GM19452 (cell line): ENCODE measurements at regions not wholly inside any gene's neighbourhood (a gene's known extent, or its start where the extent isn't known, plus 50 kb on each side); places are given as distances from the start of the nearest gene placed in this dataset.
"Not testable (repeated sequence)": the region's sequence is repeated elsewhere in the genome, so short reads cannot be mapped to it uniquely, and the experiment has no call there.

ENCODE experiments used
- ATAC-seq: cut with Tn5 transposase; IDR thresholded peaks from one replicate; pipeline ENCODE4 v1.9.1; 2021; ENCODE audit not compliant: unreplicated experiment

DNA sequence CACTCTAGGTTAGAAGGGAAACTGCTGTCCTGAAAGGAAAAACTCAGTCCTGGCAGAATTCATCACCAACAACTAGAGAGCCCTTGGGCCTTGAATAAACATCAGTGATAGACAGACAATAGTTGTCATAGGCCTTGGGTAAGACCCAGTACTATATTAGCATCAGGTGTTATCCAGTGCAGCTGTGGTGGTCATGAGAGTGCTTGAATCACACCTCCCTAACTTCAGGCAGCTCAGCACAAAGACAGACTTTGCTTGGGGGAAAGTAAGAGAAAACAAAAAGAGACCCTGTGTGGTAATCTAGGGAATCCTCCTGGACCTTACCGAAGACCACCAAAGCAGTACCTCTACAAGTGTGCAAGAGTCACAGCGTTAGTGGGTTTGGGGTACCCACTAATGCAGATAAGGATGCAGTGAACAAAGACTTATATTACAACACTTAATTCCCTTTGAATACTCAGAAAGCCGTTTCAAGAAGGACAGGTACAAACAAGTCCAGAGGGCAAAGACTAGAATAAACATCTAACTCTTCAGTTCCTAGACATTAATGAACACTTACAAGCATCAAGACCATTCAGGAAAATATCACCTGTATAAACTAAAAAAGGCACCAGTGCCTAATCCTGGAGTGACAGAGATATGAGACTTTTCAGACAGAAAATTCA is 332.3 kb upstream of the EPHA3 start:
- ATAC-seq: no peak

DNA sequence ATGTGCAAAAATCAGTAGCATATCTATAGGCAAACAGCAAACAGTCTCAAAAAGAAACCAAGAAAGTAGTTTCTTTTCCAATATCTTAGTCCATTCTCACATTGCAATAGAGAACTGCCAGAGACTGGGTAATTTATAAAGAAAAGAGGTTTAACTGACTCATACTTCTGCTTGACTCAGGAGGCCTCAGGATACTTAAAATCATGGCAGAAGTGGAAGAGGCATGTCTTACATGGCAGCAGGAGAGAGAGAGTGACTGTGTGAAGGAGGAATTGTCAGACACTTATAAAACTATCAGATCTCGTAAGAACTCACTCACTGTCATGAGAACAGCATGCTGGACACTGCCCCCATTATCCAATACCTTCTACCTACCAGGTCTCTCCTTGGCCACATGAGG is 327.9 kb upstream of the EPHA3 start:
- no peak for ATAC-seq

DNA sequence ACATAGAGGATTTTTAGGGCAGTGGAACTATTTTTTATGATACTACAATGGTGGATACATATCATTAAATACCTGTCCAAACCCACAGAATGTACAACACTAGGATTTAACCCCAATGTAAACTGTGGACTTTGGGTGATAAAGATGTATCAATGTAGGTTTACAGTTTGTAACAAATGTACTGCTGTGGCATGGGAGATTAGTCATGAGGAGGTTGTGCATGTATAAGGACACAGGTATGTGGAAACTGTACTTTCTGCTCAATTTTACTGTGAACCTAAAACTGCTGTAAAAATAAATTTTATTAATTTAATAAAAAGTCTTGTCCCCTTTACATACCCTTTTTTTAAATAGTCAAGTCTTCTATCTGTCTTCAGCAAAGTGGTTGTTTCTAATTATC is 322.5 kb upstream of the EPHA3 start:
- ATAC-seq: no peak

DNA sequence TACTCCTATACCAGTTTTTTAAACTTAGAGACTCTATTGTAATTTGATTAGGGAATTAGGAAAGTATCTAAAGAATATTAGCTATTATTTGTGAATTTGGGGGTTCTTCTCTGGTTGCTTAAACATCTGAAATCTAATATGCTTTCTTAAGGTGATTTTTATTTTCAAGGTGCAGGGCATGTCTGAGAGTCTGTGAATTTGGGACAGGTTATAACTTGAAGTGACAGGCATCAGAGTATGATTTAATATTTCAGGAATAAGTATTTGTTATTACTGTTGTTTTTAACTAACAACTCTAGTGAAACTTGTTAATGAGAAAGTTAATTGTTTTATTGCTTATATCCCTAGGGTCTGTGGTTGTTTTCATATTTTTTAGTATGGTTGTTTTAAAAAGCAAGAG is 321.6 kb upstream of the EPHA3 start:
- no peak for ATAC-seq

DNA sequence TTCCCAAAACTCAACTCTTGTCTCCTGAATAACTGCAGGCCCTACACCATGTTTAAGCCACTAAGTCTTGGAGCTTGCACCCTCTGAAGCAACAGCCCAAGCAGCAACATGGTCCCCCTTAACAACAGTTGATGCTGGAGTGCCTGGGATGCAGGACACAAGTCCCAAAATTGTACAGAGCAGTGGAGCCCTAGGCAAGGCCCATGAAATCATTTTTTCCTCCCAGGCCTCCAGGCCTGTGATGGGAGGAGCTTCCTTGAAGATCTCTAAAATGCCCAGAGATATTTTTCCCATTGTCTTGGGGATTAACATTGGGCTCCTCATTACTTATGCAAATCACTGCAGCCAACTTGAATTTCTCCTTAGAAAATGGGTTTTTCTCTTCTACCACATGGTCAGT is 311.9 kb upstream of the EPHA3 start:
- ATAC-seq: no peak

DNA sequence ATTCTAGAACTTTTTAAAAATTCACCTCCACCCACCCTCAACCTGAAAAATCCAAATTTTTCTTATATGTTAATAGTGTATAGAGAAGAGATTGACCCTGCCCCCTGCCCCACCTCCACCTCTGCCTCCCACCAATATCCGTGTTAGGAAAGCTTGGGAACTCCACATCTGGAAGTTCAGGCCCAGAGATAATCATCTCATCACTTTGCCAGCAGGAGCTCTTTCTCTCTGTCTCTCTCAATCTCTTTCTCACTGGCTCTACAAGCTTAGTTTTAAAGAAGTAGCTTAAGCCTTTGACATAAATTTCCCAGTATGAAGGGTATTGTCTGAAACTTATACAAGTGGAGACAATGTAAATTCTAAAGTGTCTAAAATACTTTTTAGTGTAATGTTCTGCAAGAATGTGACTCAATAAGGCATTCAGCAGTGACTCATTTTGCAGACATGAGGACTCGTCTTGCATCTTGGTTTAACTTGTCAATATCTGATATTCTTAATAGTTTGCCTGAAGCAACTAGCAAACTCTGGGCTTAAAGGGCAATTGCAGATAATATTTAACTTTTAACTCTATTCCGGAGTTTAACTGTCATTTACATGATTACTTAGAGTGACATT is 299.8 kb upstream of the EPHA3 start:
- ATAC-seq: no peak

DNA sequence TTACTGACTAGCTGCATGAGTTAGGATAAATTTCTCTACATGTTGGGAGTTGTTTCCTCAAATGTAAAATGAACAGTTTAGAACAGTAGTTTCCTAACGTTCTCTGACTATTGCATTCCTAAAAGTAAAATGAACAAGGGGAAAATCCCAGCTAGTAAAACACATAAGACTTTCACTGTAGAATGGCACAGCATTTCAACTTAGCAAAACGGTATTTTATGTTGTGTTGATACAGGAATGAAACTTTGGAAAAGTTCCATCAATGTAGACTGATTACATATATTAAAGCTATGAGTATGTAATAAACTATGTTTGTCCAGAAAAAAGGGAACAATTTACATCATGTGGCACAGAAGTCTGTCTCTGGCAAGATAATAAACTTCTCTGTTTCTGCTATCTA is 297.4 kb upstream of the EPHA3 start:
- no peak for ATAC-seq

DNA sequence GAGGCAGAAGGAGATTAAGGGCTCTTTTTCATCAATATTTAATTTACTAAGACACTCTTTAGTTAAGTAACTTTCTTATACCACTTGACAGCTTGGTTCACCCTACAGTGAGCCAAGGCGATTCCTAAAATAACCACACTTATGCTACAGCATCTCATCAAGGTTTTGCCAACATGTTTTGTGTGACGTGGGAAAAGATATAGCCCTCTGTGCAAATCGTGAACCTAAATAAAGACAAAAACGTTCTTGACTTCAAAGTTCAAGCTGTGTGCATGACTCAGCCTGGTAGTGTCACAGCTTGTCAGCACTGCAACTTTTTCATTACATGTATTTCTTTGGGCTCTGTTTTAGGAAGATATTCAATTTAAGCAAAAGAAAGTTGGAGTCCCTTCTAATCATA is 297.0 kb upstream of the EPHA3 start:
- no peak for ATAC-seq

DNA sequence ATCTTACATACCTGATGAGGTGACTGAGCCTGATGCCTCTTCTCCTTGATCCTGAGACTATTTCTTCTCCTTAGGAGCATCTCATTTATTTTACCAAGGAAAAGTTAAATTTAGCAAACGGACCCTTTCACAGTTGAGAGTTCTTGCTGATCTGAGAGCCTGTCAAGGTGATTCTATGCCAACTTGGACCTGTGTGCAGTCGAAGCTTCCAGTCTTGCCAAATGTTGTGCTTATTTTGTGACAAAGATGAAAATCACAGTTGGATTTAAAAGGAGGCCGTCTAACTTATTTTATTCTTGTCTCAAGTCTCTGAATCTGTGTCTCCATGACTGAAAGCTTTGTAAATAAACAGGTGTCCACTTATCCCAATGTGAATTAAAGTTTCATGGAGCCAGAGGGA is 296.3 kb upstream of the EPHA3 start:
- no peak for ATAC-seq

DNA sequence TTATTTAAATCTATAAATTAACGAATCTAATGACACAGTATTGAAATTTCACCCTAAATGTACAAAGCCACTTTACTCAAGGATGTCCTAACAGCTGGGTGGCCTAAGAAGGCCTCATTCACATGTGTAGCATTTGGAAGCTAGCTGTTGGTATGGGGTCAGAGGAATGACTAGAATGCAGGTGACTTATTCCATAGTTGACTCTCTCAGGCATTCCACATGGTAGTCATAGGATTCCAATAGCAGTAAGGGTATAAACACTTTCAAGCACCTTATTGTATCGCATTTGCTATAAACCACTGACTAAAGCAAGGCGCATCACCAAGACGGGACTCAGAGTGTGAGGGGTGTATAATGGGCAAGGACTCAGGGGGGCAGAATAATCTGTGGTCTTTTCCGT is 294.8 kb upstream of the EPHA3 start:
- no peak for ATAC-seq

DNA sequence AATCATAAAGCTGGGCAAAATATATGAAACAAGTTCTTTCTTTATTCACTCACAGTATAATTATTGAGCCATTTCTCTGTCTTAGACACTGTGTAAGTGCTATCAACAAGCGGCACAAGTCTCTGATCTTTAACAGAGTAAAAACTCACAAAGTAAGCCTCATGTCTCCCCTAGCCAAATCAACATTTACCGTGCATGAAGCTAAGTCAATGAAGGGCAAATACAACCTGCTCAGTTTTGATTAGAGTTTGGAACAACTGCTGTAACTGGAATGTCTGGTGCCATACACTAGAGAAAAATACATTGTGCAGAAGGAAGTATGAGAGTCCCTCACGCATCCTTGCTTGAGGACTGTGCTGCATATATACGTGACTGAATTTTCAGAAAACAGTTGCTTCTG is 291.0 kb upstream of the EPHA3 start:
- ATAC-seq: no peak

DNA sequence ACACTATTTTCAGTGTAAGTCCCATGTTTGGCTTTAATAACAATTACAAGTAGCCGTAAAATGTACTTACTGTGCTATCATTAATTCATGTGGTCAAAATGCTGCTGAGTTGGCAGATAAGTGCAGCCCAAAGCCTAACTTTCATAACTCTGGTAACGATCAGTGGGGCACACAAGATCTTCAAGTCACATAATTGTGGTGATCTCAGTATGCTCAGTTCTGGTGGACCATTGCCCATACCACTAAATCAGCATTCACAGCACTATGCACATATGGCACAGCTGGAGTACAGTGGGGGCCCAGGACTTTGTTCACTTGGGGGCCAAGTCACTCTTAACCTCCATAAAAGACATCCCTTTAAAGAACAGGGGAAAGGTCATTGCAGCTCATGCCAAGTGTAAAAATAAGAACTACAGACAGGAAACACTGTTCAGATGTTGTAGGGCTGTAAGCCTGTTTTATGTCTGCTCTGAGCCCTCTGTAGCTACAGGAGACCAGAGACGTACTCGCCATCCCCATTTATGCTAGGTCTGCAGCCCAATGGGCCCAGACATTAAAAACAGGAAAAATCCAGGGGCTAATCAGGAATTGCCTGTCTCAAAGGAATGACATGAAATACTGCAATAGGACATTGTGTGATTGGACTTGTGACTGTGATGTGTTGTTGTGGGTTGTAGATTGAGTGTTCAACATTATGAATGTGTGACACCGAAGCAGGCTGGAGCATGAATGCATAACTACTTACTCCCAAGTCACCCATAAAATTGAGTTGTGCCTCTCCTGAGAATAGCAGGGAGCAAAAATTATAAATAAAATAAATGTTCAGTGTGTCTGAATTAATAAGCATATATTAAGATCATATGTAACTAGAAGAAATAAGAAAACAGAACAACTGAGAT is 282.5 kb upstream of the EPHA3 start:
- ATAC-seq: no peak

DNA sequence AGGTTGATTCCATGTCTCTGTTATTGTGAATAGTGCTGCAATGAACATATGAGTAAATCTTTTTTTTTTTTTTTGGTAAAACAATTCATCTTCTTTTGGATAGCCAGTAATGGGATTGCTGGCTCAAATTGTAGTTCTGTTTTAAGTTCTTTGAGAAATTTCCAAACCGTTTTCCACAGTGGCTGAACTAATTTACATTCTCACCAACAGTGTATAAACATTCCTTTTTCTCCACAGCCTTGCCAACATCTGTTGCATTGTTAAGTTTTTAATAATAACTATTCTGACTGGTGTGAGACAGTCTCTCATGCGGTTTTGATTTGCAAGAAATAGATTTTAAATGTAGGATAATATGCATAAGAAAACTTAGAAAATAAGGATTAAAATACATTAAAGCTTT is 279.0 kb upstream of the EPHA3 start:
- no peak for ATAC-seq

DNA sequence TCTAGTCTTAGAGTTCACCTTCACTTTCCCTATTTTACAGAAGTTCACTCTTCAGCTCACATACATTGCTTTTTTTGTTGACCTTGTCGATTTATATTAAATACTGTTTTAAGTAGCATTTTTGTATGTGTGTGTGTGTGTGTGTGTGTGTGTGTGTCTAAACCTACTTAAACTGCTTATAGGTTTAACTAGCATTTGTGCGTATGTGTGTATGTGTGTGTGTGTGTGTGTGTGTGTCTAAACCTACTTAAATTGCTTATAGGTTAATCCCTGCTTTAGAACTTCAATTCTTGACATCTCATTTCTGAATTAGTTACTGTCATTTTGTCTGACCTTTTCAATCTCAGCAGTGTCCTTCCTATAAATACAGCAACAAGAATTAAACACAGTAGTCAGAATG is 254.8 kb upstream of the EPHA3 start:
- no peak for ATAC-seq

DNA sequence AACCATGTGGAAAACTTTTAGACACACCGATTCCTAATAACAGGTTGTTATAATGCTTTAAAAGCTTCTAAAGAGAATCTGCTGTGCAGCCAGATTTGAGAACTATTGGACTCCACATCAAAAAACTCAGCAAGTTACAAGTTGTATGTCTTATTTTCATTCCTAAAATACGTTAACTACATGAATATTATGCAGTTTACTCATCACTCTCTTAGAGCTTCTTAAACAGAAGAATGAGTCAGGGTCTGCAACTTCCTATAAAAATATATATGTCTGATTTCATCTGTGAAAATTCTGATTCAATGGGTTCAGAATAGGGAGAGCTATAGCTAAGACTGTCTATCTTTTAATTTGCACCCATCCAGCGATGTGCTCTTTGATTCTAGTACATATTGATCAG is 244.2 kb upstream of the EPHA3 start:
- no peak for ATAC-seq

DNA sequence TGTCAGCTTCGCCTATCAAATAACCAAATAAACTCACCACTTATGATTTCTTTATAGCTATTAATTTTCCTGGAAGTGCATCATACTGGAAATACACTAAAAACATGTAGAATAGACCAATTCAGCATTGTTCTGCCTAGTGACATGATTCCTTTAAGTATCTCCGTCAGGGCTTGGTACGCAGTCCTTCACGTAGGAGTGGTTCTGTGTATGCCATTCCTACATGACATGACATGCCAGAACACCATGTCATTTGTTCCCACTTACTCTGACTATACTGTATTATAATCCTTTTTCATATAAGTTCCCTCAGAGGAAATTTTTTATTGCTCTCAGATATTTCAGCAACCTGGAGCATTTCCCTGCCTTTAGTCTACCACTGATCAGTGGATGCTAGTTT is 230.7 kb upstream of the EPHA3 start:
- no peak for ATAC-seq

DNA sequence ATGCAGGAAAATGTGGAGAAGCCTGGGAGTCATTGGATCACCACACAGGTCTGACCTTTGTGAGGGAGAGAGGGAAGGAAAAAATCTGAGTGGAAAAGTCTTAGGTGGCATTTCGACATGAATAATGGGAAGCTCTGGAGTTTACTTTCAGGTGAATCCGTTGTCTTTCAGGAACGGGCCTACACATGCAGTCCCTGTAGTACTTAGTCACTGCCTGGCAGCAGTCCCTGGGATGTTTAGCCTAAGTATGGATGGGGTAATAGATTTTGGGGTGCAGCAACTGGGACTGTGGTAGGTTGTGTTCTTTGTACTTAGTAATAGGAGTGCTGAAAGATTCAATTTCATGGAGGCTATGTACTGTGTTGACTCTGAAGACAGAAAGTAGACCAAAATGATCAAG is 227.5 kb upstream of the EPHA3 start:
- ATAC-seq: no peak

DNA sequence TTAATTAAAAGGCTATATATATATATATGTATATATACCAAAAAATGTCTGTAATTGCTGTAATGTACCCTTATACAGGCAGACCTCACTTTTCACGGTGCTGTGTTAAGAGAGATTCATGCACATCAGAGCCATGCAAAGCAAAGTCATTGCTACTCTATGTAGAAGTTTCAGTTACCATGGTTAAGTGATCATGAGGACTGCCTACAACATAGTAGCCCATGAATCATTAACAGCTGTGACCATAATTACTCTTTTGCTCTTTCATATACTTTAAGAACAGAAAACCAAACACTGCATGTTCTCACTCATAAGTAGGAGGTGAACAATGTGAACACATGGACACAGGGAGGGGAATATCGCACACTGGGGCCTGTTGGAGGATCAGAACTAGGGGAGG is 225.3 kb upstream of the EPHA3 start:
- ATAC-seq: peak; percentile 91

DNA sequence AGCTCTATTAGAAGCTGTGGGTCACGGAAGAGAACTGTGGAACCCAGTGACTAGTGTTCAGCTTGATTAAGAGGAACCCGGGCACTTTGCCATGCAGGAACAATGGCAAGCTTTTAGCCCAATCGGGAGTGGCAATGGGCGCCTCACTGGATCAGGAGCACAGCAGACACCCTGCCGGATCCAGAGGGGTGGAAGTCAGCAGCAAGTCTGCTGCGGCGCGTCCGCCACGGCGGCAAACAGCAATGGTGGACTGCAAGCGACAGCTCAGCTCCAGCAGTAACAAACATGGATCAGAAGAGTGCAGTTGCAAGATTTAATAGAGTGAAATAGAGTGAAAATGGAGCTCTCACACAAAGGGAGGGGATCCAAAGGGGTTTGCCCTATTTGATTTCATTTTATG is 220.8 kb upstream of the EPHA3 start:
- ATAC-seq: not testable (repeated sequence)

DNA sequence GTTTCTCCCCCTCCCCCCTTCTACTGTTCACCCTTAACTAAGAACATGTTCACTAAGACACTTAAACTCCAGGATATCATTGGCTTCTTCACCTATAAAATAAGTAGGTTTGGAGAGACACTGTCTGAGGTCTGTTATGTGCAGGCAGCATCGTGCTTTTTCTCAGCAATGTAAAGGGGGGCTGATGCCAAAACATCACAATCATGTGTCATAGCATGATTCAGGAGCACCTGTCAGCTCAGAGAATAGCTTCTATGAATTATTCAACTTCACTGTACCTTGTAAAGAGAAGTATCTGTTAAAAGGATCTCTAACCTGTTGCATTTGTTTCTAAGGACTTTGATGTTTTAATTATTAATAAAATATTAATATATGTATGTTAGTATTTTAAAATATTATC is 211.4 kb upstream of the EPHA3 start:
- ATAC-seq: no peak

DNA sequence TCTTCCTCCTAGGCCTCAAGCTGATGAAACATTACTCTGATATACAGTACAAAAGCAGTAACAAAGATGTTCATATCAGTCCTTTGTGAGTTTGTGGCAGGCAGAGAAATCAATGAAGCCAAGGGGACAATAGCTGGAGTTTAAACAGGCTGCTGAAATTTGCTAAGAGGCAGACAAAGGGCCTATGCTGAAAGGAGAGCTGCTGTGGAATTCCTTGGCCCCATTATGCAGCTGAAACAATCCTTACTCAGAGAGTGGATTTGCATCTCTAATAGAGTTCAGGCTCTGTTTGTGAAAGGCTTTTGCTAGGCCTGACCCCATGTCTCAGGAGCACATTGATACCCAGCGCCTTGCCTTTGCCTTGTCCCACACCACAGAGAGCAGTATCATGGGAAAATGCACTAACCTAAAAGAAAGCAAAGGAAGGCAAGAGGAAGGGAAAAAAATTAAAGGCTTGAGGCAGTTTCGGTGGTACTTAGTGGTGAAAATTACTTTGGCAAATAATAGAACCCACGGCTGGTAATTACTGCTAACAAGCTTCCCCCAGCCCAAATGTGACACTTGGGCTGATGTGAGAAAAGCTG is 195.0 kb upstream of the EPHA3 start:
- ATAC-seq: no peak

DNA sequence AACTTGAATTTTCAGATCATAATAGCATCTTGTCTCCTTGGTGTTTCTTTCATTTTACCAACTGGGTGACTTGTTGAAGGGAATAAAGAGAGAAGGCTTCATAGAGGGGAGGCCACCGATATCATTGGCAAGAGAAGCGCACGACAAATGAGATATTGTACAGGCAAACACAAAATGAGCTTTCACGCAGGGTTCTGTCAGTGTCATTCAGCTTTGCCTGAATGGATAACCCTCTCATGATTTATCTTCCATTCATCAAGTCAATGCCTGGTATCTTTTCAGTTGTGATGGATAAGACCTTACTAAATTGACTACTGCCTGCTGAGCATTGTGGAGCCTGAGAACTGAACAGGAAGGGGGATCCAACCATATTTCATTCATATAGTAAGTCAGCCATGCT is 188.6 kb upstream of the EPHA3 start:
- no peak for ATAC-seq
